ENCODE measurements at regions not wholly inside any gene's neighbourhood (a gene's known extent, or its start where the extent isn't known, plus 50 kb on each side); places are given as distances from the start of the nearest gene placed in this dataset.

DNA sequence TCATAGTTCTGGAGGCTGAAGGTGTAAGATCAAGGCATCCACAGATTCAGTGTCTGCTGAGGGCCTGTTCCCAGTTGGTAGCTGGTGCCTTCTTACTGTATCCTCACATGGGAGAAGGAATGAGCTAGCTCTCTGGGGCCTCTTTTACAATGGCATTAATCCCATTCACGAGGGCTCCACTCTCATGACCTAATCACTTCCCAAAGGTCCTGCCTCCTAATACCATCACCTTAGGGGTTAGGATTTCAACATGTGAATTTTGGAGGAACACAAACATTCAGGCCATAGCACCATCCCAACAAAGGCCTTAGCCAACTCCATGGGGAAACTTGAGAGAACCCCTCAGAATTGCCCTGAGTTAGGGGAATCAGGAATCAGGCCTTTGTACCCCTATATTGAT, 66.1 kb upstream of the CREB5 start (continued):
- TF ChIP-seq, protein P1, sequence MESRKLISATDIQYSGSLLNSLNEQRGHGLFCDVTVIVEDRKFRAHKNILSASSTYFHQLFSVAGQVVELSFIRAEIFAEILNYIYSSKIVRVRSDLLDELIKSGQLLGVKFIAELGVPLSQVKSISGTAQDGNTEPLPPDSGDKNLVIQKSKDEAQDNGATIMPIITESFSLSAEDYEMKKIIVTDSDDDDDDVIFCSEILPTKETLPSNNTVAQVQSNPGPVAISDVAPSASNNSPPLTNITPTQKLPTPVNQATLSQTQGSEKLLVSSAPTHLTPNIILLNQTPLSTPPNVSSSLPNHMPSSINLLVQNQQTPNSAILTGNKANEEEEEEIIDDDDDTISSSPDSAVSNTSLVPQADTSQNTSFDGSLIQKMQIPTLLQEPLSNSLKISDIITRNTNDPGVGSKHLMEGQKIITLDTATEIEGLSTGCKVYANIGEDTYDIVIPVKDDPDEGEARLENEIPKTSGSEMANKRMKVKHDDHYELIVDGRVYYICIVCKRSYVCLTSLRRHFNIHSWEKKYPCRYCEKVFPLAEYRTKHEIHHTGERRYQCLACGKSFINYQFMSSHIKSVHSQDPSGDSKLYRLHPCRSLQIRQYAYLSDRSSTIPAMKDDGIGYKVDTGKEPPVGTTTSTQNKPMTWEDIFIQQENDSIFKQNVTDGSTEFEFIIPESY (CRISPR knock-in tag; IDR thresholded peaks at IDR 0.05), result no peak
- no peak for TF ChIP-seq LARP7 (IDR thresholded peaks at IDR 0.05)
- TF ChIP-seq, protein P2, sequence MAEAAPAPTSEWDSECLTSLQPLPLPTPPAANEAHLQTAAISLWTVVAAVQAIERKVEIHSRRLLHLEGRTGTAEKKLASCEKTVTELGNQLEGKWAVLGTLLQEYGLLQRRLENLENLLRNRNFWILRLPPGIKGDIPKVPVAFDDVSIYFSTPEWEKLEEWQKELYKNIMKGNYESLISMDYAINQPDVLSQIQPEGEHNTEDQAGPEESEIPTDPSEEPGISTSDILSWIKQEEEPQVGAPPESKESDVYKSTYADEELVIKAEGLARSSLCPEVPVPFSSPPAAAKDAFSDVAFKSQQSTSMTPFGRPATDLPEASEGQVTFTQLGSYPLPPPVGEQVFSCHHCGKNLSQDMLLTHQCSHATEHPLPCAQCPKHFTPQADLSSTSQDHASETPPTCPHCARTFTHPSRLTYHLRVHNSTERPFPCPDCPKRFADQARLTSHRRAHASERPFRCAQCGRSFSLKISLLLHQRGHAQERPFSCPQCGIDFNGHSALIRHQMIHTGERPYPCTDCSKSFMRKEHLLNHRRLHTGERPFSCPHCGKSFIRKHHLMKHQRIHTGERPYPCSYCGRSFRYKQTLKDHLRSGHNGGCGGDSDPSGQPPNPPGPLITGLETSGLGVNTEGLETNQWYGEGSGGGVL (CRISPR knock-in tag; IDR thresholded peaks at IDR 0.05), result no peak
- TF ChIP-seq RBM22 (IDR thresholded peaks at IDR 0.05; ENCODE audit: low read depth, low read length, poor library complexity, severe bottlenecking), result no peak
- TF ChIP-seq ZKSCAN3 (CRISPR knock-in tag; IDR thresholded peaks at IDR 0.05), result no peak
- no peak for TF ChIP-seq SMAD2 (IDR thresholded peaks at IDR 0.05; ENCODE audit: low read depth, low read length)
- TF ChIP-seq ETV6 (IDR thresholded peaks at IDR 0.05; ENCODE audit: borderline replicate concordance in 1 of 2, low read depth in 2 of 2, low read length in 1 of 2), result no peak
- no peak for TF ChIP-seq ETV6 (CRISPR knock-in tag; IDR thresholded peaks at IDR 0.05; ENCODE audit: borderline replicate concordance)
- no peak for TF ChIP-seq SMARCA5 (IDR thresholded peaks at IDR 0.05)
- no peak for TF ChIP-seq SMC3 (conservative IDR thresholded peaks at IDR 0.05; ENCODE audit: insufficient read depth, low read depth, low read length)
- TF ChIP-seq TEAD4 (IDR thresholded peaks at IDR 0.05; ENCODE audit: low read length), result no peak
- TF ChIP-seq TEAD4 (CRISPR knock-in tag; IDR thresholded peaks at IDR 0.05; ENCODE audit: borderline replicate concordance), result no peak
- no peak for TF ChIP-seq ZNF143 (CRISPR knock-in tag; IDR thresholded peaks at IDR 0.05)
- TF ChIP-seq CHD4 (IDR thresholded peaks at IDR 0.05; ENCODE audit: insufficient read depth, insufficient replicate concordance, low read depth, low read length, poor library complexity, severe bottlenecking), result no peak
